GM12873 (cell line): ENCODE measurements at regions not wholly inside any gene's neighbourhood (a gene's known extent, or its start where the extent isn't known, plus 50 kb on each side); places are given as distances from the start of the nearest gene placed in this dataset.

Experiments
- TF ChIP-seq, protein P1 (sequence below): IDR thresholded peaks from 2 replicates; pipeline ENCODE4 v1.5.1; 2012; ENCODE audit warnings: low read depth, mild to moderate bottlenecking, moderate library complexity, low read length, control low read depth; ENCODE audit not compliant: insufficient read depth; ENCODE audit errors: missing control alignments

DNA sequence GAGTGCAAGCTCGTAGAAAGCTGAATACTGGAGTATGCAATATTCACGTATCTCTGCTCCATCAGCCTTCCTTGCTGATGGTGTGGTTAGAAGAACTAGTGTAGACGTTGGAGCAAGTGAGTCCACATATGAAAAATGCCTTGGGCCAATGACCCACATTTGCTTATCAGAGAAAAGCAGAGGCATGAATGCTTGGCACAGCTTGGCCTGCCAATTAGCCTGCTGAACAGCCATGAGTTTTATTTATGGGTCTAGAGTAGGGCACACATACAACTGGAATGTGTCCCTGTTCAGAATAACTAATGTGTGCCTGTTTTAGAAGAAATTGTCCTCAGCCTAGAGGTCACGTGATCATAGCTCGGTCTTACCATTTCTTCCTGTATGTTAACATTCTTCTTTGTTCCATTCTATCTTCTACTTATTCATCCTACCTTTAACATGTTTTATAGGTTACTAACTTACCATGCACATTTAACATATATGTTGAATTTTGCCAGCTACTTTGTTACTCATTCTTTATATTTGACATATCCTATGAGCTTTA is 432.7 kb upstream of the AADAT start:
- TF ChIP-seq, protein P1, sequence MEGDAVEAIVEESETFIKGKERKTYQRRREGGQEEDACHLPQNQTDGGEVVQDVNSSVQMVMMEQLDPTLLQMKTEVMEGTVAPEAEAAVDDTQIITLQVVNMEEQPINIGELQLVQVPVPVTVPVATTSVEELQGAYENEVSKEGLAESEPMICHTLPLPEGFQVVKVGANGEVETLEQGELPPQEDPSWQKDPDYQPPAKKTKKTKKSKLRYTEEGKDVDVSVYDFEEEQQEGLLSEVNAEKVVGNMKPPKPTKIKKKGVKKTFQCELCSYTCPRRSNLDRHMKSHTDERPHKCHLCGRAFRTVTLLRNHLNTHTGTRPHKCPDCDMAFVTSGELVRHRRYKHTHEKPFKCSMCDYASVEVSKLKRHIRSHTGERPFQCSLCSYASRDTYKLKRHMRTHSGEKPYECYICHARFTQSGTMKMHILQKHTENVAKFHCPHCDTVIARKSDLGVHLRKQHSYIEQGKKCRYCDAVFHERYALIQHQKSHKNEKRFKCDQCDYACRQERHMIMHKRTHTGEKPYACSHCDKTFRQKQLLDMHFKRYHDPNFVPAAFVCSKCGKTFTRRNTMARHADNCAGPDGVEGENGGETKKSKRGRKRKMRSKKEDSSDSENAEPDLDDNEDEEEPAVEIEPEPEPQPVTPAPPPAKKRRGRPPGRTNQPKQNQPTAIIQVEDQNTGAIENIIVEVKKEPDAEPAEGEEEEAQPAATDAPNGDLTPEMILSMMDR, result no peak

DNA sequence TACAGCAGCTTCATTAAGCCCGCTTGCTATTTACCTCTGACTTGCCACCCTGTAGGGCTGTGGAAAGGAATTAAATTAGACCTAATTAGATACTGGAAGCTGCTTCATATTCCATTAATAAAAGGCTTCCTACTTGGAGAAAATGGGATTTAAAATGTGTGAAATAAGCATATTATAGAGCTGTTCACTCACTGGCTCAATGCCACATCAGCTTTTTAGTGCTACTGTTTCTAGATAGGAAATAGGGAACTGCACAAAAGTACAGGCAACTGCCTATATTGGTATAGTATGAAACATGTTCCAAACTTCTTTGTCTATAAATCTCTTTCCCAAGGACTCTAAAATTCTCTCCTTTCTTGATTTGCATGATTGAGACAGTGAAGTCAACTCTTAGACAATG is 407.9 kb upstream of the AADAT start:
- TF ChIP-seq, protein P1, result no peak

DNA sequence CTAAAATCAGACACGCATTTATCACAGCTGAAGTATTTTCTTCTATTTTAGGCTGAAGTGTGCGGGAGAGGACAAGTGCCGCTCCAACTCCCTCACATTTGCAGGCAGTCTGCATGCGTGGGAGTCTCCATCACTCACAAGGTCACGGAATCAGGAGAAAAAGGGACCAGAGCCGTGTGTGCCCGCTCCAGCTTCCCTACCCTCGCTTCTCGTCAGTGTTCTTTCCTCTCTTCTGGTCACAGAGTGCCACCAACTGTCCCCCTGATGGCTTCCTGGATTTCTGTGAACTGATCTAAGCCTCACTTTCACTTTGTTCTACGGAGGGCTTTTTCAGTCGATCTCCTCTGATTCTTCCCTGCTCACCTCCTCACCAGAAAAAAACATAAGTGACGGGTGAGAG is 407.4 kb upstream of the AADAT start:
- TF ChIP-seq, protein P1, result no peak

DNA sequence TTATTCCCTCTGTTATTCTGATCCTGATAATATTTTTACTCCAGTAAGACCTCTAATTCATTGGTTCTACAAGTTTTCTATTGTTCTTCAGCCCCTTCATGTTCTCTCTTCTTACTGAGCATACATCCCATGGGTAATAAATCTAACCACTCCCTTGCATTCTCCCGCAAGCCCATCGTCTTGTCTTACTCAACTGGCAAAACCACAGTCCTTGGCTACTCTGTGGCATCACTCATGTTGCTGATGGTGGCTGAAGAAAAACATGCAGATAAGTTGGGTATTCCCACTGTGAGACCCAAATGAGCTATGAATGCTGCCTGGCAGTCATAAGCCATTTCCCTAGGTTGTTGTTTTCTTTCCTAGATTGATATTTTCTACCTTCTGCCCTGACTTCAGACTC is 402.2 kb upstream of the AADAT start:
- TF ChIP-seq, protein P1, result no peak

DNA sequence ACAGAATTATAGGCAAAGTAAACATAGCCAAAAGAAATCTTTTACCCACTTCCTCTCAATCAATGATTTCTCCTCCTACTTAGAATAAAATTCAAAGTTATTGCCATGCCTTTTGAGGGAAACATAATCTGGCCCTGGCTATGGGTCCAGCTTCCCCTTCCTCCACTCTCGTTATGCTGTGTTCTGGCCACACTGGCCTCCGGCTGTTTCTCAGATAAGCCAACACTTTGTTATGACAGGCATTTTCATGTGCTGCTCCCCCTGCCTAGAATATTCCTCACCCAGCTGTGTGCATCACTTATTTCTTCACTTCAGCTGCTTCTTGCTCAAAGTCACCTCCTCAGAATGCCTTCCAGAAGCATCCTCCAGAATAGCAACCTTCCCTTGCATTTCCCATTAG is 386.6 kb upstream of the AADAT start:
- TF ChIP-seq, protein P1, result no peak

DNA sequence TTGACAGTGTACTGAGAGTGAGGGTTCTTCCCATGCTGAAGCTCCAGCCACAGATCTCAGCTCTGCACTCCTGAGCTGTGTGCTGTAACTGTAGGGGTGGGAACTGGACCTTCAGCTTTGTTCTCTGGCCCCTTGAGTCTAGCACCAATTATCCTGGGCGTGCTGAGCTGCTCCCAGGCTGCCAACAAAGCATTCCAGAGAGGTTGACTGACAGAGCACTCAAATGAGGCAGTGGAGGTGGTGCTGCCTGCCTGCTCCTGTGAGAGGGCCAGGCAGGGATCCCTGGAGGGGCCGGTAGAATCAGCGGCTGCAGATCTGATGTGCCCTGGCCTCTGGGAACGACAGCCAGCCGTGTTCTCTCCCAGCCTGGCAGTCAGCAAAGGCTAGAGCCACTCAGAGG is 375.7 kb upstream of the AADAT start:
- TF ChIP-seq, protein P1, result no peak

DNA sequence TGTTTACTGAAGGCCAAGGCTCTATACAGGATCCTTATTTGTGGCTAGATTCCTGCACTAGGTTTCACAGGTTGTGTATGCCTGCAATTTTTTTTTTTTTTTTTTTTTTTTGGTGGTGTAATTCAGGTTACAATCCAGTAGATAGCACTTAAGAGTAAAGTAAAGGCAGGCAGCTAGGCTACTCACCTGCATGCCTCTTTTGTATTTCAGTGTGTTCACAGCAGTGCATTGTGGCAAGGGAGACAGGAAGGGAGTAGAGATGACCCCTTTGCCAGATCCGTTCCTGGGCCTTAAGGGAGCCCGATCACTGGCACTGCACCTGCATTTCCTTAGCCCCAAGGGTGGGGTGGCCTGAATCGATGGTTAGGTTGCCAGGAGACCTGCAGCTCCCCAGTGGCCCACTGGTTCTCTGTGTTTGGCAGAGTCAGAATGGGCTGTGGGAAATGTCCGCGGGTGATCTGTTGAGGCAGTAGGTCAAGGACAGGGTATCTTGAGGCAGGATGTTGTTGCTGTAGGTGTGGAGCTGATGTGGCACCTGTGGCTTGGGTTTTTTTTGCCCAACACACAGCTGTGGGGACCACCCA is 374.9 kb upstream of the AADAT start:
- TF ChIP-seq, protein P1, result no peak
